GM12891 (cell line): ENCODE measurements at regions not wholly inside any gene's neighbourhood (a gene's known extent, or its start where the extent isn't known, plus 50 kb on each side); places are given as distances from the start of the nearest gene placed in this dataset.
"Not testable (repeated sequence)": the region's sequence is repeated elsewhere in the genome, so short reads cannot be mapped to it uniquely, and the experiment has no call there.

Experiments used
- DNase-seq: peaks from one replicate; pipeline ENCODE4 v3.0.0; 2011; ENCODE audit warnings: low spot score; ENCODE audit not compliant: insufficient read length
- FAIRE-seq: peaks from 2 replicates; lab custom pipeline; 2011; peaks lifted over from hg19 to GRCh38; lab: Jason Lieb, UNC
- PAX5 ChIP-seq: IDR thresholded peaks from 2 replicates; pipeline ENCODE4 v1.6.1; 2011; ENCODE audit warnings: low read length, moderate library complexity, mild to moderate bottlenecking; ENCODE audit not compliant: insufficient read depth, severe bottlenecking
- POLR2A ChIP-seq: IDR thresholded peaks from 2 replicates; pipeline ENCODE4 v1.6.1; 2011; ENCODE audit warnings: low read depth, low read length, control low read depth
- POLR2AphosphoS5 ChIP-seq: IDR thresholded peaks from 2 replicates; pipeline ENCODE4 v1.6.1; 2011; ENCODE audit warnings: low read depth, low read length, control low read depth
- POU2F2 ChIP-seq: IDR thresholded peaks from 2 replicates; pipeline ENCODE4 v1.6.1; 2011; ENCODE audit warnings: low read depth, mild to moderate bottlenecking, control low read depth, low read length, moderate library complexity
- SPI1 ChIP-seq: IDR thresholded peaks from 2 replicates; pipeline ENCODE4 v1.6.1; 2011; ENCODE audit warnings: low read depth, low read length, control low read depth
- TAF1 ChIP-seq: IDR thresholded peaks from 2 replicates; pipeline ENCODE4 v1.6.1; 2011; ENCODE audit warnings: low read depth, low read length, control low read depth

DNA sequence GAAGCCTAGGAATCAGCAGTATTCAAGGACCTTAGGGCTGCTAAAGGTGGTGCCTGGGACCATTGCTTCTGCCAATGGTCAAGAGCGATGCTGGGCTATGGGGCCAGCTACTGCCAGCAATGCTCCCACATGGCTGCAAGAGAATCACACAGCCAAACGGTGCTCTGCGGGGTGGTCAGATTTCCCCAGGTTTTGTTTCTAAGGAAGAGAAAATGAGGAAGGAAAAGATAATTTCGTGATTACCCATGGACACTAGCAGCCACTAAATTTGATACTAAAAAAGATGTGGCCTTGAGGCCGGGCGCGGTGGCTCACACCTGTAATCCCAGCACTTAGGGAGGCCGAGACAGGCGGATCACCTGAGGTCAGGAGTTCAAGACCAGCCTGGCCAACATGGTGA is 83.0 kb downstream of the LYZL2 start:
- DNase-seq: no peak
- FAIRE-seq: no peak
- no peak for TF ChIP-seq SPI1
- TF ChIP-seq PAX5: no peak

DNA sequence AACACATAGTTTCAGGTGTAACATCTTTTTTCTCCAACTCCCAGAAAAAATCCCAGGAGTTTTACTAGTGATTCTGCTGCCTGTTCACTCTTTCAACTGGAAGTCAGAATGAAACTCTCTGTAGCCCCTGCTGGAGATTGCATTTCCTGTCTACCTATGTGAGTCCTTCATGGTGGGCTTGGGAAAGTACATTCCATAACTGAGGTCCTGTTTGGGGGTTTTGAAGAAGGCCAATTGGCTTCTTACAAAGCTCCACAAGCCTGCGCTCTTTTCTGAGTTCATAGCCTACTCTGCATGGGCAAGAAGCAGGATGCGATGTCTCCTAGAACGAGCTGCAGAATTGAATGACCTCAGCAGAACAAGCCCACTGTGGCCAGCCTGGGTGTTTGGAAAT is 86.7 kb downstream of the LYZL2 start:
- DNase-seq: no peak
- no peak for FAIRE-seq
- TF ChIP-seq SPI1: no peak
- no peak for TF ChIP-seq POLR2AphosphoS5
- TF ChIP-seq TAF1: no peak
- TF ChIP-seq POU2F2: no peak
- TF ChIP-seq PAX5: no peak
- no peak for TF ChIP-seq POLR2A

DNA sequence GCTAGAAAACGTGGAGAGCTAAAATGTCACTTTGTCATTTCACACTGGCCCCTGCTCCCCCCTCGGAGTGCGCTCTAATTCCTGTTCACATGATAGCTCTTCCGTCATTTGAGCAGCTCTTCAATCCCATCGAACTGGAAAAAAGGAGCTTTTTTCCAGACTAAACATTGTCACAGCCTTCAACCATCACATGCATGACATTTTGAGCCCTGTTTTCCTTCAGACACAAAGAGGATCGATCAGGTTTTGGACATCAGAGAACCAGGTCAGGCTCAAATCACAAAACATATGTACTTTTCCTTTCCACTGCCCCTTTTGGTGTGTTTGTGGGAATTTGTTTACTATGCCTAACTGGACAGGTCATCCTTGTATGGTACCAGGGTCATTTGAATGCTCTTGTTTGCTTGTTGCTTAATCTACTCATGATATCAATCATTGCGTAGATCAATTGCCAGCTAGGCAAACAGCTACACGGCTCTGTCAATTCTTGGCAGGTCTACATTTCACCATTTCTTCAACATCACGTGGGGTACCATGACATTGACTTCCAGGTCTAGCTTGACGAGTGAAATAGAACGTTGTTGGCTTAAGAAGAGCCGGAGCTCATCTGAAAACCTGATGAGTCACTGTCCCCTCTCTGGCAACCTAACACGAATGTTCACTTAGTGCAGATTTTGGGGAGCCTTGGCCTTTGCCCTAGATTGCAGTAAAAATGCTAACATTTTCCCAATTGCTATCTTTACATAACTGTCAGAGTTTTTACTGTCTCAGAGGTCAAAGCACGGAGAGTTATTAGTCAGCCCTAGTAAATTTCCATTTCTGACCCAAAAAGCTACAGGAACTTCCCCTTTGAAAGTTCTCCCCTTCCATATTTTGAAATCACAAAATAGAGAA is 87.3 kb downstream of the LYZL2 start:
- TF ChIP-seq SPI1 (peak; percentile 32; the same call in 1 of the 2 replicates), TAF1 (no peak), POU2F2 (no peak), PAX5 (no peak)
- no peak for DNase-seq
- FAIRE-seq: peak; percentile 91

DNA sequence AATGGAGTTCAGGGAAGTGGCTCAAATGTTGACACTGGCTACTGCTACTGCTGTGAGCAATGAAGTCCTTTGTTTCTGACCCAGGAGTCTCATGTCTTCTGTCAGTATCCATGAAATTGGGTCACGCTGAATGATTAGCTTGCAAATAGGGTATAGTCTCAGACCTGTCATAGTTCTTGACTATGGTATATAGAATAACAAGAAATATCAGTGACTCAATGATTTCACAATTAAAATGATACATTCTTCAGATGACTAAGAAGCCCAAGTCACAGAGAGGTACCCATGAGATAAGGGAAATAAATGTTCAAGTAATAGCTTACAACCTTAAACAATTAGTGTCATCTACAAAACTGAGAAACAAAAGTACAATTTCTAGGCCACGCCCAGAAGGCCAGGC is 89.3 kb downstream of the LYZL2 start:
- no peak for FAIRE-seq
- DNase-seq: no peak
- TF ChIP-seq PAX5 (no peak), TAF1 (no peak), POLR2A (no peak), SPI1 (no peak), POU2F2 (no peak), POLR2AphosphoS5 (no peak)

DNA sequence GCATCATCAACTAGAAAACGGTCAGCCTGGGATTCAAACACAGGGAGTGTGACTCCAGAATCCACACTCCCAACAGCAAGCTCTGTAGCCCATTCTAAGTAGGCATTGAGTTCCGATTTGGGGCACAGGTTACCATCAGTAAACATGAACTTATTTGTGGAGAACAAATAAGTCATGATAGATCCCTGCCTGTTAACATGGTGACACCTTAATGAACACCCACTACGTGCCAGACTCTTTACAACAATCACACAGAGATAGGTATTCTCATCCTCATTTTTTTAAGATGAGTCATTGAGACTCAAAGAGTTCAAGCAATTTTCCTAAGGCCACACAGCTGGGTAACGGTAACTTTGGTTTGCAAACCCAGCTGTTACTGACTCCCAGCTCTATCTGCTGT is 91.5 kb downstream of the LYZL2 start:
- no peak for FAIRE-seq
- TF ChIP-seq POU2F2 (no peak), POLR2AphosphoS5 (no peak), SPI1 (no peak), POLR2A (no peak), TAF1 (no peak), PAX5 (no peak)
- no peak for DNase-seq

DNA sequence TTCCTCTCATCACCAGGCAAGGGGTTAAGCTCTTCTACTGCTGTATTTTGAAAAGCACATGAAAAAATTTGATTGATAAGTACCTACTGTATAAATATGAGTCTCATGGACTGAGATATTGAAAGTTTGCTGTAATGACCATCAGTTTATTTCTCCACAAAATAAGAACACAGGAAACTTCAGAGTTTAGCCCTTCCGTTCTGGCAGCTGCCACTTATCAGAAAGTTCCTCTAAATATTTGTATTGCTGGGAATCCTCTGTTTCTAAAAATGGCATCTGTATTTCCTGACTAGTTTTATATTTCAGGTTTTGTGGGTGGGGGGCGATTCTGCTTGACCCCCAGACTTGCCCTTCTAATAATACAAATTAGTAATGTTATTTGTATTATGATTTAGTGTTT is 92.0 kb downstream of the LYZL2 start:
- no peak for FAIRE-seq
- DNase-seq: no peak
- TF ChIP-seq POLR2A (no peak), POLR2AphosphoS5 (no peak), POU2F2 (no peak), TAF1 (no peak), SPI1 (no peak), PAX5 (no peak)

DNA sequence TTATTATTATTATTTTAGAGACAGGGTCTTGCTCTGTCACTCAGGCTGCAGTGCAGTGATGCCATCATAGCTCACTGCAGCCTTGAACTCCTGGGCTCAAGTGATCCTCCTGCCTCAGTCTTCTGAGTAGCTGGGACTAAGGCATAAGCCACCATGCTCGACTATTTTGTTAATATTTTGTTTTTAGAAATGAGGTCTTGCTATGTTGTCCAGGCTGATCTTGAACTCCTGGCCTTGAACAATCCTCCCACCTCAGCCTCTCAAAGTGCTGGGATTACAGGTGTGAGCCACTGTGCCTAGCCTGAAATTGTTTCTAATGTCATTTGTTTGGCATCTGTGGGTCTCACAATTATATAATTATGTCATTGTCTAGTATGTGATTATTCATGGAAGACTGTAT is 92.4 kb downstream of the LYZL2 start:
- FAIRE-seq, DNase-seq: not testable (repeated sequence)

DNA sequence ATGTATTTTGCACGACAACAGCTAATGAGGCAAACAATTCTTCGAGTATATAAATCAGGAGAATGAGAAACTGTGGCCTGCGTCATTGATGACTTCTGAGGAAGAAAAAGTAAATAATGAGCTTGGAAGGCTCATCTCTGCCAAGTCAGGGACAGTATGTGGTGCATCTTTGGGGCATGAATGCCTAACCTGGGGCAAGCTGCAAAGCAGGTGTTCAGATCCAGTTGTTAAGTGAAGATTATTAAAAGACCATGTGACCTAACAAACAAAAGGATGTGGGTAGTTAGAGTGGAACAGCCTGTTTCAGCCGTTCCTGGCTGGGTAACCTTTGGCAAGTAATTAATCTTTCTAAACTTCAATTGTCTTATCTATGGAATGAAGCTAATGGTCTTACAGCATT is 93.0 kb downstream of the LYZL2 start:
- FAIRE-seq: no peak
- no peak for DNase-seq
- TF ChIP-seq TAF1 (no peak), POU2F2 (no peak), POLR2AphosphoS5 (no peak), POLR2A (no peak), SPI1 (no peak), PAX5 (no peak)

DNA sequence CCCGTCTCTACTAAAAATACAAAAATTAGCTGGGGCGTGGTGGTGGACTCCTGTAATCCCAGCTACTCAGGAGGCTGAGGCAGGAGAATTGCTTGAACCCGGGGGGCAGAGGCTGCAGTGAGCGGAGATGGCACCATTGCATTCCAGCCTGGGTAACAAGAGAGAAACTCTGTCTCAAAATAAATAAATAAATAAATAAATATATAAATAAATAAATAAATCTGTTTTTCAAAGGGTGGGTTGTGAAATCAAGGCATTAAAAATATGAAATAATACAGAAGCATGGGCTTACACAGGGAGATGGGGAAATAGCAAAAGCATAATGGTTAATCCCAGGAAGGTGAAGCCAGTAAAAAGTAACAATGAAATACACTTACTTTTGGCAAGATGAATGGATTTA is 93.9 kb downstream of the LYZL2 start:
- FAIRE-seq (no peak), DNase-seq (no peak)
- TF ChIP-seq POLR2AphosphoS5 (no peak), TAF1 (no peak), POLR2A (no peak), PAX5 (no peak), SPI1 (no peak), POU2F2 (no peak)

DNA sequence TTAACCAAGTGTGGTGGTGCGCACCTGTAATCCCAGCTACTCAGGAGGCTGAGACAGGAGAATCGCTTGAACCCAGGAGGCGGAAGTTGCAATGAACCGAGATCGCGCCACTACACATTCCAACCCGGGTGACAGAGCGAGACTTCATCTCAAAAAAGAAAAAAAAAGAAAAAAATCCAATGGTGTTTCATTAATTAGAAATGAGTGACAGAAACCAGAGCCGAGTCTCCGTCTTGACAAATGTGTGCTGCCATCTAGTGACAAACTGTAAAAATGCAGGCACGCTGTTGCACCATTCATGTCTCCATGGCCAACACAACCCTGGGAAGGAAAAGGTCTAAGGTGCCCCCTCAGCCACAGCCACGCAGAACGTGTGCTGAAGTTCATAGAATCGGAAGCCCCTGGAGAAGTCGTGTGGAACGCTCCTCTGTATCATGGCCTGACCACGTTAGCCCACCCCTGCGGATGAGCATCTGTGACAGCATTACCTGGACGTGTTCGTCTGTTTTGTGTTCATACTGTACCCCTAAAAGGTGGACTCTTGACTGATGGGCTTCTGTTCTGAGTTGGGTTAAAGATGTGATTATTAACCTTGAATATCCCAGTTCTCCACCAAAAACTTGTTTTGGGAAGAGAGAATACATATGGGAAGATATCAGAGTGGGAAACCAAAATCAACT is 94.9 kb downstream of the LYZL2 start:
- FAIRE-seq (peak; percentile 96), DNase-seq (no peak)
- TF ChIP-seq POLR2A: no peak
- no peak for TF ChIP-seq POU2F2
- no peak for TF ChIP-seq TAF1
- TF ChIP-seq PAX5: no peak
- no peak for TF ChIP-seq SPI1
- no peak for TF ChIP-seq POLR2AphosphoS5
